Endothelial cell of umbilical vein (primary cell): ENCODE measurements at regions not wholly inside any gene's neighbourhood (a gene's known extent, or its start where the extent isn't known, plus 50 kb on each side); places are given as distances from the start of the nearest gene placed in this dataset.

ENCODE experiments used
- BruUV-seq: library from RNA; stranded (reverse); fragments of 400-500 nt; replicated peaks from 2 replicates; lab custom pipeline; 2021; lab: Mats Ljungman, UMichigan
- CTCF ChIA-PET: fragments of 300-600, 350-600 bp; sonication (Branson Sonifier 250); formaldehyde crosslinking; loops from one replicate; lab custom pipeline; 2021; ENCODE audit warnings: antibody characterized with exemption, inconsistent platforms; lab: Charles Lee
- POLR2A ChIA-PET: fragments of 300-600, 350-600 bp; sonication (Branson Sonifier 250); formaldehyde crosslinking; loops from one replicate; lab custom pipeline; 2021; ENCODE audit warnings: antibody characterized with exemption, inconsistent platforms; lab: Charles Lee
- DNase-seq: peaks from one replicate; pipeline ENCODE4 v3.0.0-alpha.2; 2011; ENCODE audit warnings: low read depth, low spot score
- FAIRE-seq: peaks from 2 replicates; lab custom pipeline; 2011; peaks lifted over from hg19 to GRCh38; lab: Jason Lieb, UNC
- H2AFZ ChIP-seq: 2 replicates; pipeline ENCODE4 v1.6.0; 2012; ENCODE audit warnings: low read depth, low read length, control low read depth, inconsistent platforms
- H3K27ac ChIP-seq: 2 replicates; pipeline ENCODE4 v1.5.1; 2011; ENCODE audit warnings: low read depth, mild to moderate bottlenecking, control low read depth, low read length, moderate library complexity; ENCODE audit not compliant: insufficient read depth
- H3K27me3 ChIP-seq, 2 experiments: 2 replicates each; pipeline versions ENCODE4 v1.6.0 to v1.6.1; 2011; ENCODE audit warnings: low read length in 2 of 2, mixed read lengths in 1 of 2; ENCODE audit not compliant: control insufficient read depth in 2 of 2, insufficient read depth in 2 of 2
- H3K36me3 ChIP-seq, 2 experiments: 2 replicates in 1 of 2; 3 replicates in 1 of 2; pipeline ENCODE4 v1.5.1; 2011; ENCODE audit warnings: low read length in 2 of 2, mild to moderate bottlenecking in 1 of 2, moderate library complexity in 1 of 2; ENCODE audit not compliant: control insufficient read depth in 2 of 2, insufficient read depth in 2 of 2; ENCODE audit errors: extremely low read depth in 1 of 2
- H3K4me1 ChIP-seq: 3 replicates; pipeline ENCODE4 v1.5.1; 2011; ENCODE audit warnings: mild to moderate bottlenecking, low read length; ENCODE audit not compliant: control insufficient read depth, insufficient read depth; ENCODE audit errors: extremely low read depth
- H3K4me2 ChIP-seq: 2 replicates; pipeline ENCODE4 v1.6.1; 2011; ENCODE audit warnings: low read length, control low read depth, mixed read lengths; ENCODE audit not compliant: insufficient read depth
- H3K4me3 ChIP-seq, 3 experiments: fragments of 200-600 bp in 1 of 3; sonication (generic), shearing (Covaris generic) in 1 of 3; replicated peaks in 1 of 3; 2 replicates each; pipeline ENCODE4 v1.5.1; 2011 to 2016; ENCODE audit warnings: control low read depth in 3 of 3, low read length in 3 of 3, mild to moderate bottlenecking in 2 of 3, inconsistent platforms in 1 of 3, low read depth in 1 of 3, moderate library complexity in 1 of 3; ENCODE audit not compliant: insufficient read depth in 1 of 3
- H3K79me2 ChIP-seq: 2 replicates; pipeline ENCODE4 v1.6.0; 2012; ENCODE audit warnings: low read length, inconsistent platforms; ENCODE audit not compliant: control insufficient read depth, insufficient read depth
- H3K9ac ChIP-seq: replicated peaks from 2 replicates; pipeline ENCODE3; 2011; ENCODE audit warnings: low read length, control low read depth; ENCODE audit not compliant: insufficient read depth; ENCODE audit errors: extremely low read depth
- H3K9me1 ChIP-seq: replicated peaks from 3 replicates; pipeline ENCODE4 v1.6.0; 2011; ENCODE audit warnings: mild to moderate bottlenecking, low read length; ENCODE audit not compliant: control insufficient read depth, insufficient read depth; ENCODE audit errors: extremely low read depth
- H3K9me3 ChIP-seq: replicated peaks from 2 replicates; pipeline ENCODE4 v1.5.1; 2012; ENCODE audit warnings: low read length, inconsistent platforms; ENCODE audit not compliant: control insufficient read depth, insufficient read depth
- H4K20me1 ChIP-seq: replicated peaks from 2 replicates; pipeline ENCODE3; 2011; ENCODE audit warnings: mild to moderate bottlenecking, low read length; ENCODE audit not compliant: control insufficient read depth, insufficient read depth; ENCODE audit errors: extremely low read depth
- EZH2 ChIP-seq: IDR thresholded peaks from 2 replicates; pipeline ENCODE4 v1.6.1; 2012; ENCODE audit warnings: borderline replicate concordance, low read depth, mild to moderate bottlenecking, moderate library complexity, low read length, inconsistent platforms; ENCODE audit not compliant: severe bottlenecking
- FOS ChIP-seq: IDR thresholded peaks from 2 replicates; pipeline ENCODE4 v1.6.1; 2011; ENCODE audit warnings: mild to moderate bottlenecking, low read length, moderate library complexity, borderline replicate concordance; ENCODE audit not compliant: insufficient read depth
- GATA2 ChIP-seq: IDR thresholded peaks from 2 replicates; pipeline ENCODE4 v1.7.0; 2011; ENCODE audit warnings: low read depth, mild to moderate bottlenecking, moderate library complexity, mixed read lengths, low read length; ENCODE audit not compliant: insufficient read length, insufficient read depth
- JUN ChIP-seq: IDR thresholded peaks from 2 replicates; pipeline ENCODE4 v1.6.1; 2011; ENCODE audit warnings: borderline replicate concordance, low read depth; ENCODE audit not compliant: insufficient read length, insufficient read depth
- MYC ChIP-seq: IDR thresholded peaks from one replicate; pipeline ENCODE4 v1.6.1; 2011; ENCODE audit warnings: mild to moderate bottlenecking, low read depth, low read length
- POLR2A ChIP-seq: IDR thresholded peaks from 2 replicates; pipeline ENCODE4 v1.6.1; 2012; ENCODE audit warnings: low read depth, mild to moderate bottlenecking, control low read depth, low read length
- POLR2AphosphoS5 ChIP-seq: IDR thresholded peaks from 2 replicates; pipeline ENCODE4 v1.6.1; 2012; ENCODE audit warnings: low read depth, mild to moderate bottlenecking, control low read depth, low read length, moderate library complexity; ENCODE audit not compliant: insufficient read depth
- dilution Hi-C: fragments of 300-500 bp; cut with MboI; formaldehyde crosslinking; loops from one replicate; pipeline ENCODE4 v1.15.0; 2019; ENCODE audit warnings: low sequenced_read_pairs; ENCODE audit not compliant: extremely low pct_ligation_motif_present
- intact Hi-C: fragments of 100-400 bp; cut with micrococcal nuclease; formaldehyde crosslinking; loops from one replicate; pipeline ENCODE4 v1.10.0; 2022
- TF ChIP-seq, protein P1 (sequence below): IDR thresholded peaks from 2 replicates; pipeline ENCODE4 v1.6.1; 2011; ENCODE audit not compliant: insufficient read depth, insufficient read length
- TF ChIP-seq, protein P2 (sequence below), 2 donors: IDR thresholded peaks; 1 replicate in 1 of 2; 2 replicates in 1 of 2; pipeline ENCODE4 v1.5.1; 2011; ENCODE audit warnings: low read length in 2 of 2, mild to moderate bottlenecking in 2 of 2, moderate library complexity in 2 of 2, control low read depth in 1 of 2, inconsistent platforms in 1 of 2, low read depth in 1 of 2; ENCODE audit not compliant: insufficient read depth in 1 of 2; ENCODE audit errors: extremely low read depth in 1 of 2

DNA sequence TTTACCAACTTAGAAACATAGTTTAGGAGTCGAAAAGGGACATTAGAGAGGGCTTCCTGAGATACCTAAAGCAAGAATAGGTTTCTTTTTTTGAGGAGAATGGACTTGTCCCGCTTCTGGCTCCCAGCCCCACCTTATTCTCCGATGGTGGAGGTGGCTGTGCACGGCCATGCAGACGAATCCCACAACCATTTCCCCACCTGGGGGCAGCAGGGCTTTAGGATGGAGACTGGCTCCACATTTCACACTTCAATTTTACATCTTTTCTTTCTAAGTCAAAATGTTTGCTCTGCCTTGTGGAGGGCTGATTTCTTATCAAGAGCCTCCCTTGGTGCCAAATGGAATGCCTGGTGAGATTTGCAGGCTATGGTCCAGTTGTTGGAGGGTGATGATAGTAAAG, 118.5 kb downstream of the GLRX3 start:
- CTCF ChIA-PET, result no interaction called here
- no peaks in the 10 kb centered on the region for H3K9me1 ChIP-seq
- POLR2A ChIA-PET, result no interaction called here
- H3K27me3 ChIP-seq, result no peaks in the 10 kb centered on the region
- no peak overlapping the region for H2AFZ ChIP-seq
- H3K4me3 ChIP-seq, result no peak overlapping the region
- no peaks in the 10 kb centered on the region for H3K36me3 ChIP-seq
- TF ChIP-seq, protein P1, sequence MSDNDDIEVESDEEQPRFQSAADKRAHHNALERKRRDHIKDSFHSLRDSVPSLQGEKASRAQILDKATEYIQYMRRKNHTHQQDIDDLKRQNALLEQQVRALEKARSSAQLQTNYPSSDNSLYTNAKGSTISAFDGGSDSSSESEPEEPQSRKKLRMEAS, result no peak
- no peak for TF ChIP-seq EZH2
- no peak for TF ChIP-seq POLR2A
- no peak for TF ChIP-seq GATA2
- no peak for TF ChIP-seq MYC
- DNase-seq (no peak), FAIRE-seq (no peak)
- dilution Hi-C loops (no loop called here), intact Hi-C loops (no loop called here)
- BruUV-seq, result no TSS peak
- no peak overlapping the region for H3K27ac ChIP-seq
- no peaks in the 10 kb centered on the region for H3K79me2 ChIP-seq
- H3K9ac ChIP-seq, result no peak overlapping the region
- no peak overlapping the region for H3K4me2 ChIP-seq
- peaks cover 7% of the 10 kb centered on the region for H3K9me3 ChIP-seq
- H4K20me1 ChIP-seq, result no peaks in the 10 kb centered on the region
- H3K4me1 ChIP-seq, result no peaks in the 10 kb centered on the region

DNA sequence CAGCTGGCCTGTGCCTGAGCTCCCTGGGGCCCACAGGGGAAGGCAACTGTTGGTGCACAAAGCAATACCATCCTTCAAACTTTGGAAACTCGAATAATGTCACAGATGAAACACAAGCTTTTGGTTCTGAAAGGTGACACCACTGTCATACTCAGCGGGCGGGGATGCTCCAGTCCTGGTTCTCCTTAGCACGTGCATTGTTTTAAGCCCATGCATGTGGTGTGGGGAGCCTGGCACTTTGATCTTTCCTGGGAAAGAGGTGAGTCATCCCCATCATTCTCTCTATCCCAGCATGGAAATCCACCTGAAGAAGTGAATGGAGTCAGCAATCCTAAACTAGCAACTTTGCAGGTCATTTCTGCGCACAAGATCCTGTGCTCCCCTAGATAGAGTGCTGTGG, 119.6 kb downstream of the GLRX3 start:
- no peaks in the 10 kb centered on the region for H3K79me2 ChIP-seq
- H3K4me2 ChIP-seq, result no peak overlapping the region
- DNase-seq, result no peak
- dilution Hi-C loops (no loop called here), intact Hi-C loops (no loop called here)
- ChIA-PET POLR2A (no interaction called here), CTCF (interaction anchor here (0.6 kb wide), 1 partner anchor 1792 kb away, joined by 3 read pairs; no protein-coding TSS in a partner anchor)
- H3K4me3 ChIP-seq, result no peak overlapping the region
- no TSS peak for BruUV-seq
- no peaks in the 10 kb centered on the region for H3K9me1 ChIP-seq
- H4K20me1 ChIP-seq, result no peaks in the 10 kb centered on the region
- no peaks in the 10 kb centered on the region for H3K27me3 ChIP-seq
- peaks cover 7% of the 10 kb centered on the region for H3K9me3 ChIP-seq
- no peak overlapping the region for H3K27ac ChIP-seq
- no peak overlapping the region for H2AFZ ChIP-seq
- no peaks in the 10 kb centered on the region for H3K4me1 ChIP-seq
- no peak overlapping the region for H3K9ac ChIP-seq
- TF ChIP-seq MYC, result no peak
- no peak for TF ChIP-seq FOS
- no peak for TF ChIP-seq JUN
- TF ChIP-seq POLR2A, result no peak
- TF ChIP-seq, protein P2, sequence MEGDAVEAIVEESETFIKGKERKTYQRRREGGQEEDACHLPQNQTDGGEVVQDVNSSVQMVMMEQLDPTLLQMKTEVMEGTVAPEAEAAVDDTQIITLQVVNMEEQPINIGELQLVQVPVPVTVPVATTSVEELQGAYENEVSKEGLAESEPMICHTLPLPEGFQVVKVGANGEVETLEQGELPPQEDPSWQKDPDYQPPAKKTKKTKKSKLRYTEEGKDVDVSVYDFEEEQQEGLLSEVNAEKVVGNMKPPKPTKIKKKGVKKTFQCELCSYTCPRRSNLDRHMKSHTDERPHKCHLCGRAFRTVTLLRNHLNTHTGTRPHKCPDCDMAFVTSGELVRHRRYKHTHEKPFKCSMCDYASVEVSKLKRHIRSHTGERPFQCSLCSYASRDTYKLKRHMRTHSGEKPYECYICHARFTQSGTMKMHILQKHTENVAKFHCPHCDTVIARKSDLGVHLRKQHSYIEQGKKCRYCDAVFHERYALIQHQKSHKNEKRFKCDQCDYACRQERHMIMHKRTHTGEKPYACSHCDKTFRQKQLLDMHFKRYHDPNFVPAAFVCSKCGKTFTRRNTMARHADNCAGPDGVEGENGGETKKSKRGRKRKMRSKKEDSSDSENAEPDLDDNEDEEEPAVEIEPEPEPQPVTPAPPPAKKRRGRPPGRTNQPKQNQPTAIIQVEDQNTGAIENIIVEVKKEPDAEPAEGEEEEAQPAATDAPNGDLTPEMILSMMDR (IDR thresholded peaks at IDR 0.05; ENCODE audit: extremely low read depth in 1 of 2, insufficient read depth in 1 of 2, low read depth in 1 of 2, low read length in 2 of 2), result no peak
- TF ChIP-seq, protein P1, result no peak
- no peak for TF ChIP-seq POLR2AphosphoS5
- TF ChIP-seq GATA2, result no peak
- TF ChIP-seq EZH2, result no peak
- H3K36me3 ChIP-seq, result no peaks in the 10 kb centered on the region
- no peak for FAIRE-seq
